ACHN (cell line): ENCODE measurements at regions not wholly inside any gene's neighbourhood (a gene's known extent, or its start where the extent isn't known, plus 50 kb on each side); places are given as distances from the start of the nearest gene placed in this dataset.

Source experiments
- DNase-seq: peaks from one replicate; pipeline ENCODE4 v3.0.0-alpha.2; 2015
- in situ Hi-C: cut with HindIII; loops from 2 replicates; pipeline ENCODE4 v1.10.0; 2017; ENCODE audit warnings: low sequenced_read_pairs, low pct_ligation_motif_present, low pct_unique_long_range_greater_than_20kb

DNA sequence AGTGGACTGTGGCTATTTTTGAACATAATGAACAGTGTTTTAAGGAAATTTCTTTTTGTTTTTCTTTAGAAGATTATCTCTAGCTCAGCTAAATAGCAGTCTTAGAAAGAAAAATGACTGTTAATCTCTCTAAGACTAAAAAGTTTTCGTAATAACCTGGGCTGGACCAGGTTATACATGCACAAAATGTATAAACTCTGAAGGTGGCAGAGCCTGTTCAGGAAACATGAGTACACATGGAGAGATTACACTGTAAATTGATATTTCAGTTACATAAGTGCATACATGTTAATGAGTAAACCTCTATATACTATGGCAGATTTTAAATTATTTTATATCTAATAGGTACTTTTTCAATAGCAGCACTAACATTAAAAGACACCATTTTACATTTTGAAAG, 258.2 kb upstream of the CFAP20DC start:
- in situ Hi-C loops = no loop called here
- DNase-seq = no peak

- in situ Hi-C loops = no loop called here
- no peak for DNase-seq
These were observed 256.6 kb upstream of the CFAP20DC start for GRCh38 chr3:59306436-59306835.

DNA sequence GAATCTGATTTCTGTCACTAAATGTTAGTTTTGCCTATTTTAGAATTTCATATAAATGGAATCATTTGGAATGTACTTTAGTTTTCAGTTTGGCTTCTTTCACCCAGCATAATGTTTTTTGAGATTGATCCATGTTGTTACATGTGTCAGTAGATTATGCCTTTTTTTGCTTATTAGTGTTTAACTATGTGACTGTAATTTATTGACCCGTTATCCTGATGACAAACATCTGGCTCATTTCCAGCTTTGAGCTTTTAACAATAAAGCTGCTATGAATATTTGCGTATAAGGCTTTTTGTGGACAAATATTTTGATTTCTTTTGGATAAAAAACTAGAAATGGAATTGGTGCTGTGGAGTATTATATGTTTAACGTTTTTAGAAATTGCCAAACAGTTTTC, 254.5 kb upstream of the CFAP20DC start:
- in situ Hi-C loops = no loop called here
- no peak for DNase-seq

- in situ Hi-C loops = no loop called here
- no peak for DNase-seq
These were observed 253.6 kb upstream of the CFAP20DC start for GRCh38 chr3:59303452-59303851.

- in situ Hi-C loops = no loop called here
- DNase-seq = no peak
These were observed 252.6 kb upstream of the CFAP20DC start for GRCh38 chr3:59302442-59302841.

DNA sequence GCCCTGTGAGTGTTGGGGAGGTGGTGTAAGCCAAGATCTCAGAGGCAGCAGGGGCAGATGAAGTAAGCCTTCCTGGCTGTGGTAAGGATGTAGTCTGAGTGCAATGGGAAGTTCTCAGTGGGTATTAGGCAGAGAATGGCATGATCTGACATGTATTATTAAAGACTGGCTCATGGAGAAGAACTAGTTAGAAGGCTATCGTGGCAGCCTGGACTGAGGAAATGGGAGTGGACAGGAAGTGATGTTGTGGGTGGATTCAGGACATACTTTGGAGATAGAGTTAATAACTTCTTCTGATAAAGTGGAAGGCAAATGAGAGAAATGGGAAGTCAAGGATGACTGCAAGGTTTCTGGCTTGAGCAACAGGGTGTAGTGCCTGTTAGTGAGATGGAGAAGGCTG, 250.9 kb upstream of the CFAP20DC start:
- in situ Hi-C loops = no loop called here
- no peak for DNase-seq

- DNase-seq = no peak
- in situ Hi-C loops = no loop called here
These were observed 249.7 kb upstream of the CFAP20DC start for GRCh38 chr3:59299561-59299960.

- in situ Hi-C loops = no loop called here
These were observed 240.5 kb upstream of the CFAP20DC start for GRCh38 chr3:59290358-59290757.

DNA sequence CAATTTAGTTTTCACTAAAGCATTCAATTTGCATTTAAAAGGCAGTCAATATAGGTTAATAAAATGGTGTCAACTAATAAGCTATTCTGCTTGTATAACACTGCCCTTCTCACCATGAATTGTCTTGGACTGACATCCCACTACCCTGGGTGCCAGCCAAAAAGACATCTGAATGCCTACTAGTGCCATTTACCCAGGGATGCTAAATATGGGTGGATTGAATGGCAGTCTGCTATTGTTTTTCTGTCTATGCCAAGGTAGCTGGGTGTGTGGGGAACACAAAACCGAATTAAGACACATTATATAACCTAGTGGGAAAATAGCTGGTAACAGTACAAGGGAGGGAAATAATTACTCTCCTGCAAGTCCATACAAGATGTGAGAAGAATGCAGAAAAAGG, 240.0 kb upstream of the CFAP20DC start:
- in situ Hi-C loops = no loop called here
- no peak for DNase-seq

More at GRCh38 chr3:59290358-59290757, 240.5 kb upstream of the CFAP20DC start:
- DNase-seq = no peak

DNA sequence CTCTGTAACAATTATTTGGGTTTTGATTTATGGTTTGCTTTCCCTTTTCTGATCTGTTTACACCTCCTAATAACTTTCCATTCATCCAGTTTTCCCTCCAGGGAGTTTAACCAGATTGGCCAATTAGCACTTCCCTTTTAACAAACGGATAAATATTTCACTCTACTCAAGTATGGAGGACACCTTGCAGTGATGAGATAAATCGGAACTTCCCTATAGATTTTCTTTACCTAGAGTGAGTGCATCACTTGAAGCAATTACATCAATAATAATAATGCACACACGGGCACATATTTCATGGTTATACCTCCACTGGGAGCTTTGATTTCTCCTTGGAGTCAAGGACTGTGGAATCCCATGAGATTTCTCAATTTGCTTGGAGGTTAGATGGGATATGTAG, 239.1 kb upstream of the CFAP20DC start:
- in situ Hi-C loops = no loop called here
- no peak for DNase-seq

- no peak for DNase-seq
- in situ Hi-C loops = no loop called here
These were observed 237.1 kb upstream of the CFAP20DC start for GRCh38 chr3:59286791-59287531.

DNA sequence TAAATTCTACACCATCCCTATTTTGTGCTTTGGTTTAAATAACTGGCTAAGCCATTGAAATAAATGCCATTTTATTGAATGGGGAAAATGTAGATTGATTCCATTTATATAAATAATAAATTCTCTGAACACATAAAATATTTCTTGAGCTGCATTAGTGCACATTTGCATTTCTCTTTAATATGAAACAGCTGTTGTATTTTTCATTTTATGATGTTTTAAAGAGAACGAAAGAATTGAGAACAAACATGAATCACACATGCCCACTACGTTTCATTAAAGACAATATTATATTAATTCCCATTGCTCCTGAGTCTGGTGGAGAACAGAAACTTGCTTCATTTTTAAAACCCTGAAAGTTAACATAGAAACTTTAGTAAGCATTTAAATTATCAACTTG, 235.7 kb upstream of the CFAP20DC start:
- no peak for DNase-seq
- in situ Hi-C loops = no loop called here

DNA sequence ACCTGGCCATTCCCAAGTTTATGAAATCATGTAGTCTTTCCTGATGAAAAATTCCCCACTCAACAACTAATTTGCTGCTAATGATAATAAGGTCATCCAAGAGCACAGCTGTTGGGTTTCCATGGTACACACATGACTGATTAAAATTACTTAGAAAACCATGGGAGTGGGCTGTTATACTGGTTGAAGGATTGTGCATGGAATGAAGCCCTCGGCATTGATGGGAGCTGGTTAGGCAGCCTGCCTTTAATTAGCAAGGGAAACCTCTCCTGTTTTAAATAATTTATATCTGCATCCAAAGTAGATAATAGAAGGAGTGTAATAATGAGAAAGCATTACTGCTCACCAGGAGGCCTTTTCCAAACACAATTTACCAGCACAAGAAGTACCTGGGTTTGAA, 235.1 kb upstream of the CFAP20DC start:
- DNase-seq = no peak
- in situ Hi-C loops = no loop called here

- no peak for DNase-seq
- in situ Hi-C loops = no loop called here
These were observed 230.3 kb upstream of the CFAP20DC start for GRCh38 chr3:59280113-59280512.

DNA sequence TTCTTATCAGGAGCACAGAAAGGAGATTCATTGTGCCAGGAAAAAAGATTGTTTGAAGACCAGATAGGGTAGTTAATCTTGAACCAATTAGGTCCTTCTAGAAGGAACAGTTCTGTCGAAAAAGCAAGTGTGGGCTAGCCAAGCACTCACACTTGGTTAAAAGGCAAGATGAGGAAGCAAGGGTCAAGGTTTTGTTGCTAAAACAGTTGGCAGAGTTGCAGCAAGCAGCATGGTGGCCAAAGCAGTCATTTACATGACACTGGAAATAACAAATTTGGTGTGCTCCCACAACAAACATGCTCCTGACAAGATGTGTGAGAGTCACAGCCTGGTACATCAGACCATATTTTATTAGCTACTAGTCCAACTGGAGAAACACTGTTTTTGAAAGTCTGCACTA, 228.0 kb upstream of the CFAP20DC start:
- in situ Hi-C loops = no loop called here
- DNase-seq = no peak

GRCh38 chr3:59277201-59277600, 227.4 kb upstream of the CFAP20DC start:
- in situ Hi-C loops = no loop called here
- no peak for DNase-seq

DNA sequence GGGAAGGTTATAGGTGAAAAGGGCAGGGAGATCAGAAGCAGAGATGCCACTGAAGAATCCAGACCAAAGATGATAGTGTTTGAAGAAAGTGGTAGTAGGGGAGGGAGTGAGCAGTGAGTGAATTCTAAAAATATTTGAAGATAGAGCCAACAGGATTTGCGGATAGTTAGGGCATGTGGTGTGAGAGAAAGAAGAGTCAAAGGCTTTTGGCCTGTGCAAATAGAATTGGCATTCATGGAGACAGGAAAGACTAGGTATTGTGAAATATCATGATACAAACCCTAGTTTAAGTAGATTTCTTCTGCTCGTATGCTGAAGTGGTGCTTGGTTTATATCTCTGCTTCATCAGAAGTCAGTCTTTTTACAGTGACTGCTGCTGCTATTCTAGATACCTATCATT, 224.2 kb upstream of the CFAP20DC start:
- in situ Hi-C loops = no loop called here
- DNase-seq = no peak

GRCh38 chr3:59271971-59272370, 222.1 kb upstream of the CFAP20DC start:
- DNase-seq = no peak
- in situ Hi-C loops = no loop called here

- DNase-seq = no peak
- in situ Hi-C loops = no loop called here
These were observed 221.1 kb upstream of the CFAP20DC start for GRCh38 chr3:59270921-59271320.

GRCh38 chr3:59270209-59270608, 220.4 kb upstream of the CFAP20DC start:
- DNase-seq = no peak
- in situ Hi-C loops = no loop called here

GRCh38 chr3:59268170-59268569, 218.3 kb upstream of the CFAP20DC start:
- no peak for DNase-seq
- in situ Hi-C loops = no loop called here
